GM12891 (cell line): ENCODE measurements at regions not wholly inside any gene's neighbourhood (a gene's known extent, or its start where the extent isn't known, plus 50 kb on each side); places are given as distances from the start of the nearest gene placed in this dataset.

Source experiments
- PAX5 ChIP-seq: IDR thresholded peaks from 2 replicates; pipeline ENCODE4 v1.6.1; 2011; ENCODE audit warnings: low read length, moderate library complexity, mild to moderate bottlenecking; ENCODE audit not compliant: insufficient read depth, severe bottlenecking
- POLR2A ChIP-seq: IDR thresholded peaks from 2 replicates; pipeline ENCODE4 v1.6.1; 2011; ENCODE audit warnings: low read depth, low read length, control low read depth
- POLR2AphosphoS5 ChIP-seq: IDR thresholded peaks from 2 replicates; pipeline ENCODE4 v1.6.1; 2011; ENCODE audit warnings: low read depth, low read length, control low read depth

- TF ChIP-seq POLR2A (no peak), PAX5 (no peak), POLR2AphosphoS5 (no peak)
Measured at GRCh38 chr2:18262601-18263000, 297.9 kb downstream of the RDH14 start.
